Activated CD8-positive, alpha-beta T cell treated with anti-CD3 and anti-CD28 coated beads for 36 hours (primary cell): ENCODE measurements at regions not wholly inside any gene's neighbourhood (a gene's known extent, or its start where the extent isn't known, plus 50 kb on each side); places are given as distances from the start of the nearest gene placed in this dataset.

Source experiments
- ATAC-seq: fragments of 200-7000 bp; cut with Tn5 transposase; one replicate; pipeline ENCODE4 v1.10.0; 2021; ENCODE audit warnings: mild to moderate bottlenecking, moderate library complexity
- CTCF ChIA-PET: fragments of 350-600 bp; sonication (Branson Sonifier 250); formaldehyde crosslinking; loops from one replicate; lab custom pipeline; 2021; ENCODE audit warnings: antibody characterized with exemption; lab: Charles Lee
- POLR2A ChIA-PET: fragments of 350-600 bp; sonication (Branson Sonifier 250); formaldehyde crosslinking; loops from one replicate; lab custom pipeline; 2021; ENCODE audit warnings: antibody characterized with exemption; lab: Charles Lee
- DNase-seq: peaks from one replicate; pipeline ENCODE4 v3.0.0-alpha.2; 2020
- H3K27ac Mint-ChIP-seq: one replicate; pipeline ENCODE4 v1.8.0; 2021; ENCODE audit warnings: mild to moderate bottlenecking, mixed read lengths
- H3K27me3 Mint-ChIP-seq: one replicate; pipeline ENCODE4 v1.8.0; 2021; ENCODE audit warnings: mixed read lengths
- H3K36me3 Mint-ChIP-seq: one replicate; pipeline ENCODE4 v1.8.0; 2021; ENCODE audit warnings: low read depth, mixed read lengths
- H3K4me1 Mint-ChIP-seq: one replicate; pipeline ENCODE4 v1.8.0; 2021; ENCODE audit warnings: low read depth, mixed read lengths
- H3K4me3 Mint-ChIP-seq: one replicate; pipeline ENCODE4 v1.8.0; 2021; ENCODE audit warnings: mild to moderate bottlenecking, moderate library complexity, mixed read lengths
- H3K9me3 Mint-ChIP-seq: one replicate; pipeline ENCODE4 v1.8.0; 2021; ENCODE audit warnings: mixed read lengths
- intact Hi-C: fragments of 100-400 bp; cut with micrococcal nuclease; formaldehyde crosslinking; loops from one replicate; pipeline ENCODE4 v1.10.0; 2022
- TF ChIP-seq, protein P1 (sequence below): fragments of 200-600 bp; IDR thresholded peaks from one replicate; pipeline ENCODE4 v1.8.0; 2022; ENCODE audit warnings: antibody characterized with exemption, mild to moderate bottlenecking

DNA sequence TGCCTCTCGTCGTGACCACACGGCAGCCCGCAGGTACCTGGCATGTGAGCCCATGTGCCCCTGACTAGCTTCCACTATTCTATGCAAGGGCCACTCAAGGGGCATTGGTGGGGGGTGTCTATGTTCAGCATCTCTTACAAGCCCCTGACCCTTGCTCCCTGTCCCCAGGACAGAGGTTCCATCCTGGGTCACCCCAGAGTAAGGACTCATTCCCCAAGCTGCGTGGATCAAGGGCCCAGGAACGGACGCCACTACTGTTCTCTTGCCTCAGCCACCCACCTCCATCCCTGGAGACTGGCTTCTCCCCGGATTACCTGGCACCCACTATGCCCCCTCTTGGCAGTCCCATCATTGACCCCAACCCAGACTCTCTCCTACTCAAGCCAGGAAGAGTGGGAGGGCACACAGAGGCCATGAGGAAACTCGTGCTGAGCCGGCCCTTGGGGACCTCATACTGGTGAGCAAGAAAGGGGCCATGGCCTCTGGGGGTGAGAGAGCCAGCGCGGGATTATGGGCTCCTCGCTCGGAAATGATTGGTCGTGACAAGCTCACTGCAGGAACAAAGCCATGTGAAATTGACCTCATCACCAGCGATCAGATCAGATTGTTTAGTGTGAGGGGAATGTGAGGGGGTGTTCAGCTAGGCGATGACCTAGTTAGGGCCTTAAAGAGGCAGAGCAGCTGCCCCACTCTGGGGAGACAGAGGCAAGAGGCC is 50.1 kb upstream of the PJA1 start:
- ATAC-seq (no peak), DNase-seq (no peak)
- H3K9me3 Mint-ChIP-seq: no peaks in the 10 kb centered on the region
- no peaks in the 10 kb centered on the region for H3K4me1 Mint-ChIP-seq
- intact Hi-C loops: no loop called here
- H3K27me3 Mint-ChIP-seq: no peaks in the 10 kb centered on the region
- TF ChIP-seq, protein P1, sequence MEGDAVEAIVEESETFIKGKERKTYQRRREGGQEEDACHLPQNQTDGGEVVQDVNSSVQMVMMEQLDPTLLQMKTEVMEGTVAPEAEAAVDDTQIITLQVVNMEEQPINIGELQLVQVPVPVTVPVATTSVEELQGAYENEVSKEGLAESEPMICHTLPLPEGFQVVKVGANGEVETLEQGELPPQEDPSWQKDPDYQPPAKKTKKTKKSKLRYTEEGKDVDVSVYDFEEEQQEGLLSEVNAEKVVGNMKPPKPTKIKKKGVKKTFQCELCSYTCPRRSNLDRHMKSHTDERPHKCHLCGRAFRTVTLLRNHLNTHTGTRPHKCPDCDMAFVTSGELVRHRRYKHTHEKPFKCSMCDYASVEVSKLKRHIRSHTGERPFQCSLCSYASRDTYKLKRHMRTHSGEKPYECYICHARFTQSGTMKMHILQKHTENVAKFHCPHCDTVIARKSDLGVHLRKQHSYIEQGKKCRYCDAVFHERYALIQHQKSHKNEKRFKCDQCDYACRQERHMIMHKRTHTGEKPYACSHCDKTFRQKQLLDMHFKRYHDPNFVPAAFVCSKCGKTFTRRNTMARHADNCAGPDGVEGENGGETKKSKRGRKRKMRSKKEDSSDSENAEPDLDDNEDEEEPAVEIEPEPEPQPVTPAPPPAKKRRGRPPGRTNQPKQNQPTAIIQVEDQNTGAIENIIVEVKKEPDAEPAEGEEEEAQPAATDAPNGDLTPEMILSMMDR: no peak
- no peaks in the 10 kb centered on the region for H3K36me3 Mint-ChIP-seq
- ChIA-PET POLR2A (no interaction called here), CTCF (interaction anchor here (1.2 kb wide), 1 partner anchor 387 kb away, joined by 4 read pairs; the partner anchor contains the start of gene EFNB1)
- no peak overlapping the region for H3K27ac Mint-ChIP-seq
- H3K4me3 Mint-ChIP-seq: no peak overlapping the region
